ENCODE measurements at regions not wholly inside any gene's neighbourhood (a gene's known extent, or its start where the extent isn't known, plus 50 kb on each side); places are given as distances from the start of the nearest gene placed in this dataset.

- DNase-seq (ENCODE audit: low read depth in 2 of 2) = no peak
- H4K20me1 ChIP-seq (ENCODE audit: control insufficient read depth, extremely low read depth, insufficient read depth, low read length) = no peaks in the 10 kb centered on the region
- H3K79me2 ChIP-seq (ENCODE audit: control insufficient read depth, insufficient read depth, low read length) = no peaks in the 10 kb centered on the region
- H3K27ac ChIP-seq (ENCODE audit: insufficient read depth, low read length) = no peak overlapping the region
- H3K9ac ChIP-seq (ENCODE audit: insufficient read depth, low read length) = no peak overlapping the region
- H3K36me3 ChIP-seq (ENCODE audit: control insufficient read depth, insufficient read depth, low read length) = no peaks in the 10 kb centered on the region
- H3K4me2 ChIP-seq (ENCODE audit: extremely low read depth, insufficient read depth, low read length) = no peak overlapping the region
- no peaks in the 10 kb centered on the region for H3K27me3 ChIP-seq (ENCODE audit: control insufficient read depth, insufficient read depth, low read length)
- no peak overlapping the region for H2AFZ ChIP-seq (ENCODE audit: low read length)
- no peaks in the 10 kb centered on the region for H3K4me1 ChIP-seq (ENCODE audit: control insufficient read depth, extremely low read depth, insufficient read depth, low read length)
- H3K9me3 ChIP-seq (ENCODE audit: control insufficient read depth, insufficient read depth, low read depth, low read length) = no peaks in the 10 kb centered on the region
- TF ChIP-seq CTCF (conservative IDR thresholded peaks at IDR 0.05 in 1 of 2, IDR thresholded peaks at IDR 0.05 in 1 of 2; ENCODE audit: low read depth in 1 of 2, low read length in 2 of 2) (no peak), EZH2 (IDR thresholded peaks at IDR 0.05; ENCODE audit: low read length, missing control alignments) (no peak)
- no peak overlapping the region for H3K4me3 ChIP-seq (replicated peaks in 1 of 4; ENCODE audit: control extremely low read depth in 1 of 4, insufficient read depth in 1 of 4, low read depth in 3 of 4, low read length in 4 of 4)
Observed at GRCh38 chr11:30717641-30718040, 131.5 kb upstream of the MPPED2 start.

DNA sequence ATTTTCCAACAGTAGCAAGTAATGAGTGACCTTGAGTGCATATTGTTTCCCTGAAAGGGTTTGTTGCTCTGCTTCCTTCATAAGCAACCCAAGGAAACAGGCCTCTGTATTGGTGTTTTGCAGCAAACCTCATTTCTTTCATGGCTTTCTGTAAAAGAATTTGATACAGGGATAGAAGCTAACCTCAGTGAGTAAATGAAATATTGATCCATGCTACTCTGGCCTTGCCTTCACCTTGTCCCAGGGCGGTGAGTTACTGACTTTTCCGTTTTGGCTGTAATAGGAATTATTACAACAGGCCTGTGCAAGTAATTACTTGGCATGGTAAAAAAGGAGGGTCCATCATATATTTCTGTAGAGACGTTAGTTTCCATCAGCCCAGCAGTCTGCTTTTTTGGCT, 130.9 kb upstream of the MPPED2 start:
- H3K9me3 ChIP-seq (ENCODE audit: control insufficient read depth, insufficient read depth, low read depth, low read length) = no peaks in the 10 kb centered on the region
- TF ChIP-seq EZH2 (IDR thresholded peaks at IDR 0.05; ENCODE audit: low read length, missing control alignments) (no peak), CTCF (conservative IDR thresholded peaks at IDR 0.05 in 1 of 2, IDR thresholded peaks at IDR 0.05 in 1 of 2; ENCODE audit: low read depth in 1 of 2, low read length in 2 of 2) (no peak)
- H3K36me3 ChIP-seq (ENCODE audit: control insufficient read depth, insufficient read depth, low read length) = no peaks in the 10 kb centered on the region
- no peak overlapping the region for H3K4me3 ChIP-seq (replicated peaks in 1 of 4; ENCODE audit: control extremely low read depth in 1 of 4, insufficient read depth in 1 of 4, low read depth in 3 of 4, low read length in 4 of 4)
- H3K27me3 ChIP-seq (ENCODE audit: control insufficient read depth, insufficient read depth, low read length) = no peaks in the 10 kb centered on the region
- no peak overlapping the region for H3K4me2 ChIP-seq (ENCODE audit: extremely low read depth, insufficient read depth, low read length)
- H3K79me2 ChIP-seq (ENCODE audit: control insufficient read depth, insufficient read depth, low read length) = no peaks in the 10 kb centered on the region
- no peaks in the 10 kb centered on the region for H3K4me1 ChIP-seq (ENCODE audit: control insufficient read depth, extremely low read depth, insufficient read depth, low read length)
- DNase-seq (ENCODE audit: low read depth in 2 of 2) = no peak
- no peak overlapping the region for H3K9ac ChIP-seq (ENCODE audit: insufficient read depth, low read length)
- no peak overlapping the region for H3K27ac ChIP-seq (ENCODE audit: insufficient read depth, low read length)
- H2AFZ ChIP-seq (ENCODE audit: low read length) = no peak overlapping the region
- H4K20me1 ChIP-seq (ENCODE audit: control insufficient read depth, extremely low read depth, insufficient read depth, low read length) = no peaks in the 10 kb centered on the region

- Histone ChIP-seq H3K4me2 (ENCODE audit: extremely low read depth, insufficient read depth, low read length) (no peak overlapping the region), H3K9me3 (ENCODE audit: control insufficient read depth, insufficient read depth, low read depth, low read length) (no peaks in the 10 kb centered on the region), H3K4me1 (ENCODE audit: control insufficient read depth, extremely low read depth, insufficient read depth, low read length) (no peaks in the 10 kb centered on the region), H3K4me3 (replicated peaks in 1 of 4; ENCODE audit: control extremely low read depth in 1 of 4, insufficient read depth in 1 of 4, low read depth in 3 of 4, low read length in 4 of 4) (no peak overlapping the region), H3K27ac (ENCODE audit: insufficient read depth, low read length) (no peak overlapping the region), H3K79me2 (ENCODE audit: control insufficient read depth, insufficient read depth, low read length) (no peaks in the 10 kb centered on the region), H3K36me3 (ENCODE audit: control insufficient read depth, insufficient read depth, low read length) (no peaks in the 10 kb centered on the region), H3K9ac (ENCODE audit: insufficient read depth, low read length) (no peak overlapping the region), H4K20me1 (ENCODE audit: control insufficient read depth, extremely low read depth, insufficient read depth, low read length) (no peaks in the 10 kb centered on the region), H3K27me3 (ENCODE audit: control insufficient read depth, insufficient read depth, low read length) (no peaks in the 10 kb centered on the region), H2AFZ (ENCODE audit: low read length) (no peak overlapping the region)
- TF ChIP-seq CTCF (conservative IDR thresholded peaks at IDR 0.05 in 1 of 2, IDR thresholded peaks at IDR 0.05 in 1 of 2; ENCODE audit: low read depth in 1 of 2, low read length in 2 of 2) = no peak
- TF ChIP-seq EZH2 (IDR thresholded peaks at IDR 0.05; ENCODE audit: low read length, missing control alignments) = no peak
- DNase-seq (ENCODE audit: low read depth in 2 of 2) = no peak
Observed at GRCh38 chr11:30712749-30713148, 126.6 kb upstream of the MPPED2 start.

All from fibroblast of lung (primary cell).